Calu3 (cell line): ENCODE measurements at regions not wholly inside any gene's neighbourhood (a gene's known extent, or its start where the extent isn't known, plus 50 kb on each side); places are given as distances from the start of the nearest gene placed in this dataset.

Experiments used
- BruUV-seq: library from RNA; stranded (reverse); fragments of 400-500 nt; replicated peaks from 2 replicates; lab custom pipeline; 2021; lab: Mats Ljungman, UMichigan
- CTCF ChIA-PET: fragments of 300-600 bp; sonication (Branson Sonifier 250); formaldehyde crosslinking; loops from one replicate; lab custom pipeline; 2022; ENCODE audit warnings: antibody characterized with exemption; lab: Charles Lee
- DNase-seq: peaks from one replicate; pipeline ENCODE4 v3.0.0; 2022
- H3K27ac Mint-ChIP-seq: one replicate; pipeline ENCODE4 v1.8.0; 2022; ENCODE audit warnings: mixed read lengths; ENCODE audit not compliant: unreplicated experiment
- H3K27me3 Mint-ChIP-seq: one replicate; pipeline ENCODE4 v1.8.0; 2022; ENCODE audit warnings: mixed read lengths; ENCODE audit not compliant: unreplicated experiment
- H3K36me3 Mint-ChIP-seq: one replicate; pipeline ENCODE4 v1.8.0; 2022; ENCODE audit warnings: mild to moderate bottlenecking, moderate library complexity, mixed read lengths; ENCODE audit not compliant: insufficient read depth, unreplicated experiment
- H3K4me1 Mint-ChIP-seq: one replicate; pipeline ENCODE4 v1.8.0; 2022; ENCODE audit warnings: mild to moderate bottlenecking, low read depth, mixed read lengths; ENCODE audit not compliant: unreplicated experiment
- H3K4me3 Mint-ChIP-seq: one replicate; pipeline ENCODE4 v1.8.0; 2022; ENCODE audit warnings: mild to moderate bottlenecking, low read depth, moderate library complexity, mixed read lengths; ENCODE audit not compliant: unreplicated experiment
- H3K9me3 Mint-ChIP-seq: one replicate; pipeline ENCODE4 v1.8.0; 2022; ENCODE audit warnings: low read depth, mixed read lengths; ENCODE audit not compliant: unreplicated experiment
- CTCF ChIP-seq: fragments of 200-600 bp; IDR thresholded peaks from one replicate; pipeline ENCODE4 v1.8.0; 2022; ENCODE audit warnings: antibody characterized with exemption; ENCODE audit not compliant: unreplicated experiment
- intact Hi-C: fragments of 100-400 bp; cut with micrococcal nuclease; formaldehyde crosslinking; loops from one replicate; pipeline ENCODE4 v1.10.0; 2022; ENCODE audit not compliant: unreplicated experiment

DNA sequence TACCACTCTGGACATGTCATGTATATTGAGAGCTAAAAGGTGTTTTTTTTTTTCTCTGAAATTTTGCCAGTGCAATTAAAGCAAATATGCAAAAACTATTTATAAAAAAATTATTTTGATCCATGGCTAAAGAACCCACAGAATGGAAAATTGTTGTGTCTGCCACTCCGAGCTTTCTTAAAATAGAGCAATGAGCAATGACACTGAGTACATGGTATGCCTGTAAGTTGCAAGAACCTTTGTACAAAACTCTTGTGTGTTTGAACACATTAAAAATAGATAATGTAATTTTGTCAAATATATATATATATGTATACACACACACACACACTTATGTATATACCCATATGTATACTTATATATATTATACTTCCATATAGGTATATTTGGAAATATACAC is 1530.9 kb upstream of the B3GALT2 start:
- H3K36me3 Mint-ChIP-seq = no peaks in the 10 kb centered on the region
- no TSS peak for BruUV-seq
- no peak overlapping the region for H3K27ac Mint-ChIP-seq
- H3K27me3 Mint-ChIP-seq = no peaks in the 10 kb centered on the region
- no peak for DNase-seq
- no peaks in the 10 kb centered on the region for H3K4me1 Mint-ChIP-seq
- no peak overlapping the region for H3K4me3 Mint-ChIP-seq
- H3K9me3 Mint-ChIP-seq = no peaks in the 10 kb centered on the region
- TF ChIP-seq CTCF = no peak
- CTCF ChIA-PET = no interaction called here
- intact Hi-C loops = loop anchor here (10.0 kb wide), 1 partner anchor 227 kb away; no protein-coding TSS in a partner anchor

GRCh38 chr1:194710671-194711070 is 1524.3 kb upstream of the B3GALT2 start:
- intact Hi-C loops = loop anchor here (10.0 kb wide), 1 partner anchor 234 kb away; no protein-coding TSS in a partner anchor
- Mint-ChIP-seq H3K9me3 (no peaks in the 10 kb centered on the region), H3K27ac (no peak overlapping the region), H3K4me3 (no peak overlapping the region), H3K36me3 (no peaks in the 10 kb centered on the region), H3K27me3 (no peaks in the 10 kb centered on the region), H3K4me1 (no peaks in the 10 kb centered on the region)
- no peak for DNase-seq
- BruUV-seq = no TSS peak
- TF ChIP-seq CTCF = no peak
- CTCF ChIA-PET = no interaction called here

GRCh38 chr1:194709439-194709838 is 1523.0 kb upstream of the B3GALT2 start:
- no peak for DNase-seq

GRCh38 chr1:194707074-194707473 is 1520.7 kb upstream of the B3GALT2 start:
- CTCF ChIA-PET = no interaction called here
- Mint-ChIP-seq H3K36me3 (no peaks in the 10 kb centered on the region), H3K27me3 (no peaks in the 10 kb centered on the region), H3K27ac (no peak overlapping the region), H3K4me3 (no peak overlapping the region), H3K4me1 (peaks cover 8% of the 10 kb centered on the region), H3K9me3 (no peaks in the 10 kb centered on the region)
- intact Hi-C loops = no loop called here
- no peak for TF ChIP-seq CTCF
- DNase-seq = no peak
- BruUV-seq = no TSS peak

More at GRCh38 chr1:194709439-194709838, 1523.0 kb upstream of the B3GALT2 start:
- no peak for TF ChIP-seq CTCF
- Mint-ChIP-seq H3K27me3 (no peaks in the 10 kb centered on the region), H3K36me3 (no peaks in the 10 kb centered on the region), H3K4me3 (no peak overlapping the region), H3K4me1 (peaks cover 8% of the 10 kb centered on the region), H3K9me3 (no peaks in the 10 kb centered on the region), H3K27ac (no peak overlapping the region)
- intact Hi-C loops = no loop called here
- no TSS peak for BruUV-seq
- CTCF ChIA-PET = no interaction called here
